Tibial nerve (tissue), 4 donors: ENCODE measurements at regions not wholly inside any gene's neighbourhood (a gene's known extent, or its start where the extent isn't known, plus 50 kb on each side); places are given as distances from the start of the nearest gene placed in this dataset.
A peak's percentile ranks its signal among the peaks of the same experiment; 100 is the strongest.

Source experiments
- CTCF ChIP-seq, 5 experiments: fragments of 200-600 bp in 3 of 5; fragments of 450-650 bp in 2 of 5; sonication (generic) in 3 of 5; IDR thresholded peaks; one replicate each; pipeline ENCODE4 v1.5.1; 2016 to 2019; ENCODE audit warnings: antibody characterized with exemption in 5 of 5, mild to moderate bottlenecking in 3 of 5, moderate library complexity in 2 of 5
- EP300 ChIP-seq, 2 donors: sonication (generic); formaldehyde crosslinking; IDR thresholded peaks; one replicate each; pipeline ENCODE4 v1.6.1; 2017; ENCODE audit warnings: antibody characterized with exemption in 2 of 2, mild to moderate bottlenecking in 1 of 2
- POLR2A ChIP-seq, 2 donors: fragments of 450-650 bp; IDR thresholded peaks; one replicate each; pipeline ENCODE4 v1.6.1; 2017; ENCODE audit warnings: antibody characterized with exemption in 2 of 2, mild to moderate bottlenecking in 2 of 2, moderate library complexity in 2 of 2

DNA sequence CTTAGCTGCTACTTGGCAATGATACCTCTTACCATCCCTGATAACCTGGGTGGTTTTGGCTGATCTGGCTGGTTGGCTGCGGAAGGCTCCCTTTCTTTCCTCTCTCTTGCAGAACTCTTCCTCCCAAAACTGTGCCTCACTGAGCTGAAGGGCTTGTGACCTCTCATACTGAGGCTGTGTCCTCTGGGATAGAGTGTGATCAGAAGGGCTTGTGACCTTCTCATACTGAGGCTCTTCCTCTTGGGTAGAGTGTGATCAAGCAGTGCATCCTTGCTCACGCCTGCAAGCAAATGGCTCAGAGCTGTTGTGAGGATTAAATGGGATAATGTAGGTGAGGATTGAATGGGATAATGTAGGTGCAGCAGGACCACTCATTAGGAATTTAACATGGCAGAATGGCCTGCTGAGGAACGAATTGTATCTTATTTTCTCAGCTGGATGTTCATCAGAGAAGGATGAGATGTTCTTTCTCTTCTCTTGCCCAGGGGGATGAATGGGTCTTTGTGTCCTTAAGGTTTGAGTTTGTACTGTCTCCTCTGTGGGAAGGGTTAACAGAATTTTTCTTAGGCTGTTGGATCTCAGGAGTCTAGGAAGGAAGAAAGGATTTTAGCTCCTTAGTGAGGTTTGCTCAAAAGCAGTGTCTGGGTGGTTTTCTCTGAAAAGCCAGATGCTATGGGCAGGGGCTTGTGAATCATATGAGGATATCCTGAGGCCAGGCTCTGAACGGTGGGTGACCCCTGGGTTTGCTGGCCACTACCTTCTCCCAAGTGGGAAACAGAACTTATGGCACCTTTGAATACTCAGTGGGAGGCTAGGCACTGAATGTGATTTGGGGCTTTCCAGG is 130.0 kb upstream of the HS3ST2 start:
- TF ChIP-seq CTCF (IDR thresholded peaks at IDR 0.05) (no peak), EP300 (IDR thresholded peaks at IDR 0.05) (peak in 1 of 2 donors; percentile 33), POLR2A (IDR thresholded peaks at IDR 0.05) (no peak)
